H1 (cell line): ENCODE measurements at regions not wholly inside any gene's neighbourhood (a gene's known extent, or its start where the extent isn't known, plus 50 kb on each side); places are given as distances from the start of the nearest gene placed in this dataset.

ENCODE experiments used
- GTF2F1 ChIP-seq: IDR thresholded peaks from 2 replicates; pipeline ENCODE4 v1.6.1; 2012; ENCODE audit warnings: low read depth, low read length, improper control_type of control experiment, borderline replicate concordance
- SIX5 ChIP-seq: IDR thresholded peaks from 2 replicates; pipeline ENCODE4 v1.6.1; 2011; ENCODE audit warnings: mild to moderate bottlenecking, low read depth, low read length
- TBP ChIP-seq: IDR thresholded peaks from 2 replicates; pipeline ENCODE4 v1.6.1; 2011; ENCODE audit warnings: low read depth, low read length, improper control_type of control experiment
- TF ChIP-seq, protein P1 (sequence below), 3 experiments: IDR thresholded peaks; 1 replicate in 2 of 3; 2 replicates in 1 of 3; pipeline versions ENCODE4 v1.5.1 to v1.6.1; 2011; ENCODE audit warnings: low read length in 3 of 3, mild to moderate bottlenecking in 3 of 3, inconsistent platforms in 2 of 3, low read depth in 1 of 3, moderate library complexity in 1 of 3; ENCODE audit not compliant: insufficient read depth in 1 of 3; ENCODE audit errors: control extremely low read depth in 1 of 3

DNA sequence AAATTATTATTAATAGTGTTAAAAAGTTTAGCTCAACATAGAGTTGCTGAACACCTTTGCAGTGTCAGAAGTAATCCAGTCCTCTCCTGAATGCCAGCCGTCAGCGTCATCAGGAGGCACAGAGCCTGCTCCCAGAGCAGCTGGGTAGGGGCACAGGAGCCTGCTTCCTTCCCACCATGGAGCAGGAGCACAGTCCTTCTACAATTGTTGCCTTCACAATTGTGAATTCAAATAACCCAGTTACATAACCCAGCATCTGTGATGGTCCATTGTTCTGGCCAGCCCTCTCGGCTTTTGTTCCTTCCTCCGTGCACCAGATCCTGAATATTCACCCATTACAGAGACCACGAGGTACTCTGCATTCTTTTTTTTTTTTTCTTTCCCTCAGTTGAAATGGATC is 393.9 kb upstream of the MAF start (continued):
- TF ChIP-seq GTF2F1 = no peak
- no peak for TF ChIP-seq TBP
- TF ChIP-seq, protein P1, sequence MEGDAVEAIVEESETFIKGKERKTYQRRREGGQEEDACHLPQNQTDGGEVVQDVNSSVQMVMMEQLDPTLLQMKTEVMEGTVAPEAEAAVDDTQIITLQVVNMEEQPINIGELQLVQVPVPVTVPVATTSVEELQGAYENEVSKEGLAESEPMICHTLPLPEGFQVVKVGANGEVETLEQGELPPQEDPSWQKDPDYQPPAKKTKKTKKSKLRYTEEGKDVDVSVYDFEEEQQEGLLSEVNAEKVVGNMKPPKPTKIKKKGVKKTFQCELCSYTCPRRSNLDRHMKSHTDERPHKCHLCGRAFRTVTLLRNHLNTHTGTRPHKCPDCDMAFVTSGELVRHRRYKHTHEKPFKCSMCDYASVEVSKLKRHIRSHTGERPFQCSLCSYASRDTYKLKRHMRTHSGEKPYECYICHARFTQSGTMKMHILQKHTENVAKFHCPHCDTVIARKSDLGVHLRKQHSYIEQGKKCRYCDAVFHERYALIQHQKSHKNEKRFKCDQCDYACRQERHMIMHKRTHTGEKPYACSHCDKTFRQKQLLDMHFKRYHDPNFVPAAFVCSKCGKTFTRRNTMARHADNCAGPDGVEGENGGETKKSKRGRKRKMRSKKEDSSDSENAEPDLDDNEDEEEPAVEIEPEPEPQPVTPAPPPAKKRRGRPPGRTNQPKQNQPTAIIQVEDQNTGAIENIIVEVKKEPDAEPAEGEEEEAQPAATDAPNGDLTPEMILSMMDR (IDR thresholded peaks at IDR 0.05; ENCODE audit: control extremely low read depth in 1 of 3, insufficient read depth in 1 of 3, low read depth in 1 of 3, low read length in 3 of 3) = no peak
- no peak for TF ChIP-seq SIX5
- TF ChIP-seq, all 59 proteins: peak for 0
